Ishikawa (cell line): ENCODE measurements at regions not wholly inside any gene's neighbourhood (a gene's known extent, or its start where the extent isn't known, plus 50 kb on each side); places are given as distances from the start of the nearest gene placed in this dataset.

Experiments
- CEBPB ChIP-seq: IDR thresholded peaks from 2 replicates; pipeline ENCODE4 v1.6.1; 2012
- CREB1 ChIP-seq: IDR thresholded peaks from 2 replicates; pipeline ENCODE4 v1.6.1; 2012; ENCODE audit warnings: low read depth
- EGR1 ChIP-seq: IDR thresholded peaks from 2 replicates; pipeline ENCODE4 v1.6.1; 2012
- EP300 ChIP-seq: IDR thresholded peaks from 2 replicates; pipeline ENCODE4 v1.6.1; 2012; ENCODE audit warnings: borderline replicate concordance
- FOXM1 ChIP-seq: IDR thresholded peaks from 2 replicates; pipeline ENCODE4 v1.6.1; 2012; ENCODE audit warnings: low read depth, borderline replicate concordance
- NFIC ChIP-seq: IDR thresholded peaks from 2 replicates; pipeline ENCODE4 v1.6.1; 2012
- RAD21 ChIP-seq: IDR thresholded peaks from 2 replicates; pipeline ENCODE4 v1.6.1; 2012; ENCODE audit warnings: low read depth
- TAF1 ChIP-seq: IDR thresholded peaks from 2 replicates; pipeline ENCODE4 v1.6.1; 2012; ENCODE audit warnings: low read depth, mild to moderate bottlenecking
- TCF12 ChIP-seq: IDR thresholded peaks from 2 replicates; pipeline ENCODE4 v1.6.1; 2012; ENCODE audit warnings: low read depth
- TEAD4 ChIP-seq: IDR thresholded peaks from 2 replicates; pipeline ENCODE4 v1.6.1; 2012
- YY1 ChIP-seq: IDR thresholded peaks from 2 replicates; pipeline ENCODE4 v1.6.1; 2012; ENCODE audit warnings: low read depth
- ZBTB7A ChIP-seq: IDR thresholded peaks from 2 replicates; pipeline ENCODE4 v1.6.1; 2012; ENCODE audit warnings: low read depth
- TF ChIP-seq, protein P1 (sequence below): IDR thresholded peaks from 2 replicates; pipeline ENCODE4 v1.6.1; 2012
- TF ChIP-seq, protein P2 (sequence below): IDR thresholded peaks from 2 replicates; pipeline ENCODE4 v1.6.1; 2012; ENCODE audit warnings: low read depth, mild to moderate bottlenecking
- TF ChIP-seq, protein P3 (sequence below): IDR thresholded peaks from 2 replicates; pipeline ENCODE4 v1.6.1; 2012

GRCh38 chr21:31798842-31799704, 67.2 kb upstream of the SCAF4 start:
- TF ChIP-seq CREB1 = no peak
- no peak for TF ChIP-seq FOXM1
- no peak for TF ChIP-seq EGR1
- no peak for TF ChIP-seq TCF12
- no peak for TF ChIP-seq TAF1
- TF ChIP-seq, protein P1, sequence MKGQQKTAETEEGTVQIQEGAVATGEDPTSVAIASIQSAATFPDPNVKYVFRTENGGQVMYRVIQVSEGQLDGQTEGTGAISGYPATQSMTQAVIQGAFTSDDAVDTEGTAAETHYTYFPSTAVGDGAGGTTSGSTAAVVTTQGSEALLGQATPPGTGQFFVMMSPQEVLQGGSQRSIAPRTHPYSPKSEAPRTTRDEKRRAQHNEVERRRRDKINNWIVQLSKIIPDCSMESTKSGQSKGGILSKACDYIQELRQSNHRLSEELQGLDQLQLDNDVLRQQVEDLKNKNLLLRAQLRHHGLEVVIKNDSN = no peak

- TF ChIP-seq TCF12 (no peak), ZBTB7A (no peak), TEAD4 (no peak), EGR1 (no peak), NFIC (no peak), TAF1 (no peak), CEBPB (no peak), CREB1 (no peak), EP300 (no peak), RAD21 (no peak), YY1 (no peak), FOXM1 (no peak)
- TF ChIP-seq, protein P2, sequence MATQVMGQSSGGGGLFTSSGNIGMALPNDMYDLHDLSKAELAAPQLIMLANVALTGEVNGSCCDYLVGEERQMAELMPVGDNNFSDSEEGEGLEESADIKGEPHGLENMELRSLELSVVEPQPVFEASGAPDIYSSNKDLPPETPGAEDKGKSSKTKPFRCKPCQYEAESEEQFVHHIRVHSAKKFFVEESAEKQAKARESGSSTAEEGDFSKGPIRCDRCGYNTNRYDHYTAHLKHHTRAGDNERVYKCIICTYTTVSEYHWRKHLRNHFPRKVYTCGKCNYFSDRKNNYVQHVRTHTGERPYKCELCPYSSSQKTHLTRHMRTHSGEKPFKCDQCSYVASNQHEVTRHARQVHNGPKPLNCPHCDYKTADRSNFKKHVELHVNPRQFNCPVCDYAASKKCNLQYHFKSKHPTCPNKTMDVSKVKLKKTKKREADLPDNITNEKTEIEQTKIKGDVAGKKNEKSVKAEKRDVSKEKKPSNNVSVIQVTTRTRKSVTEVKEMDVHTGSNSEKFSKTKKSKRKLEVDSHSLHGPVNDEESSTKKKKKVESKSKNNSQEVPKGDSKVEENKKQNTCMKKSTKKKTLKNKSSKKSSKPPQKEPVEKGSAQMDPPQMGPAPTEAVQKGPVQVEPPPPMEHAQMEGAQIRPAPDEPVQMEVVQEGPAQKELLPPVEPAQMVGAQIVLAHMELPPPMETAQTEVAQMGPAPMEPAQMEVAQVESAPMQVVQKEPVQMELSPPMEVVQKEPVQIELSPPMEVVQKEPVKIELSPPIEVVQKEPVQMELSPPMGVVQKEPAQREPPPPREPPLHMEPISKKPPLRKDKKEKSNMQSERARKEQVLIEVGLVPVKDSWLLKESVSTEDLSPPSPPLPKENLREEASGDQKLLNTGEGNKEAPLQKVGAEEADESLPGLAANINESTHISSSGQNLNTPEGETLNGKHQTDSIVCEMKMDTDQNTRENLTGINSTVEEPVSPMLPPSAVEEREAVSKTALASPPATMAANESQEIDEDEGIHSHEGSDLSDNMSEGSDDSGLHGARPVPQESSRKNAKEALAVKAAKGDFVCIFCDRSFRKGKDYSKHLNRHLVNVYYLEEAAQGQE = no peak
- TF ChIP-seq, protein P3, sequence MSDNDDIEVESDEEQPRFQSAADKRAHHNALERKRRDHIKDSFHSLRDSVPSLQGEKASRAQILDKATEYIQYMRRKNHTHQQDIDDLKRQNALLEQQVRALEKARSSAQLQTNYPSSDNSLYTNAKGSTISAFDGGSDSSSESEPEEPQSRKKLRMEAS = no peak
- TF ChIP-seq, protein P1 = no peak
Observed at GRCh38 chr21:31795992-31796391, 64.1 kb upstream of the SCAF4 start.

- TF ChIP-seq NFIC (no peak), EP300 (no peak), TAF1 (no peak), FOXM1 (no peak), RAD21 (no peak), YY1 (no peak), TEAD4 (no peak), CEBPB (no peak), CREB1 (no peak), TCF12 (no peak)
- TF ChIP-seq, protein P2 = no peak
- TF ChIP-seq, protein P3 = no peak
Observed at GRCh38 chr21:31788581-31788980, 56.7 kb upstream of the SCAF4 start.

DNA sequence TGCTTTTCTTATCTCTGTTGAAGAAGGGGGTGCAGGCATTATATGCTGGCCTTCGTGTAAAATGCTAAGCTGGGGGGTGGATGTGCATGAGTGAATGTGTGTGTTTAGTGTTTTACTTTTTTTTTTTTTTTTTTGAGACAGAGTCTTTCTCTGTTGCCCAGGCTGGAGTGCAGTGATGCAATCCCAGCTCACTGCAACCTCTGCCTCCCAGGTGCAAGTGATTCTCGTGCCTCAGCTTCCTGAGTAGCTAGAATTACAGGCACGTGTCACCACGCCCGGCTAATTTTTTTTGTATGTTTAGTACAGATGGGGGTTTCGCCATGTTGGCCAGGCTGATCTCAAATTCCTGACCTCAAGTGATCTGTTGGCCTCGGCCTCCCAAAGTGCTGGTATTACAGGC, 55.8 kb upstream of the SCAF4 start:
- TF ChIP-seq, protein P1 = peak; percentile 46
- peak; percentile 69; the same call in 1 of the 2 replicates for TF ChIP-seq CEBPB

GRCh38 chr21:31786164-31786920, 54.4 kb upstream of the SCAF4 start:
- no peak for TF ChIP-seq ZBTB7A
- TF ChIP-seq, protein P1 = no peak
- no peak for TF ChIP-seq NFIC
- no peak for TF ChIP-seq TAF1
- TF ChIP-seq, protein P3 = no peak
- TF ChIP-seq TCF12 = no peak
- TF ChIP-seq FOXM1 = no peak
- TF ChIP-seq YY1 = no peak
- no peak for TF ChIP-seq RAD21
- TF ChIP-seq TEAD4 = no peak
- TF ChIP-seq CEBPB = no peak
- TF ChIP-seq, protein P2 = no peak
- no peak for TF ChIP-seq EP300
- TF ChIP-seq EGR1 = no peak
- TF ChIP-seq CREB1 = no peak
